NCI-H1694 (cell line): ENCODE measurements at regions not wholly inside any gene's neighbourhood (a gene's known extent, or its start where the extent isn't known, plus 50 kb on each side); places are given as distances from the start of the nearest gene placed in this dataset.
"Not testable (repeated sequence)": the region's sequence is repeated elsewhere in the genome, so short reads cannot be mapped to it uniquely, and the experiment has no call there.

Experiments used
- DNase-seq: peaks from one replicate; lab custom pipeline; 2025; lab: John Stamatoyannopoulos, UW

DNA sequence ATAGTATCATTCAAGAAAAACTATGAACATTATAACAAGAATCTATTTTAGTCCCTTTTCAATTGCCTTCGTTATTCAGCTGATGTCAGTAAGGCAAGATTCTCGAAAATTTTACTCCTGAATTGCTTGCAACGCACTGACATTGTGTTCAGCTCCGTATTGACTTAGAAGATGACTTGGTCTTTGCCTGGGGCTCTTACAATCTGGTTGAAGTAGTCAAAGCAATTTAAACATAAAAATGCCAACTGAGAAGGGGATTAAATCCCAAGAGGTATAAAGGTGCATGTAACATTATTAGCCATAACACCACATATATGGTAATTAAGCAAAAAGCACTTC, 507.1 kb downstream of the CENPC start:
- DNase-seq: no peak

DNA sequence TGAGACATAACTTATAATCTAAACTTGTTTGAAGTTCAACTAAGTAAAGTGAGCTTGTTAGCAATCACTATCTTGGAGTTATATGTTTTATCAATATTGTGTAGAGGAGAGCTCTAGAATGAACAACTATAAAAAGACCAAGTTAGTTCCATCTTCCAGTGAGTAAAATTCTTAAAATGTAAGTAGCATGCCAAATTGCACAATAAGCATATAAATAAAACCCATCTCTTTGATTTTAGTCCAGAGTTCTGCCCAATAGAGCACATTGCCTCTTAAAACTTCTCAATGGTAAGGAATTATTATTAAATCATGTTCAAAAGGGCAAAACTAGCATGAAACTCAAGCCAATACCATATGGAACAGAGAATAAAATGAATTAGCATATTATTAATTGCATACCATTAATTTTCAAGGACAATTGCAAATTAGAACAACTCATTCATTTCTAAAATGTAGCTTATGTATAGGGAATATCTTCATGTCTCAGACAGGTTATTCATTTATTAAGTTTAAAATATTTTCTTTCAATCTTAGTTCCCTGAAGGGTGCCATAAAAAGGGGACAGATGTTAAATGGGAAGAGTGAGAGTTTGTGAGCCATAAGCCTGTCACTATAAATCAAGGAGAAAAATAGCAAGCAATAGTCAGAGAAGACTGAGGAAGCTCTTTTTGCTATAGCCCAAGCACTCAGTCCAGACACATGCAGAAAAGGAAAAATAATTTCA, 507.6 kb downstream of the CENPC start:
- DNase-seq: no peak

DNA sequence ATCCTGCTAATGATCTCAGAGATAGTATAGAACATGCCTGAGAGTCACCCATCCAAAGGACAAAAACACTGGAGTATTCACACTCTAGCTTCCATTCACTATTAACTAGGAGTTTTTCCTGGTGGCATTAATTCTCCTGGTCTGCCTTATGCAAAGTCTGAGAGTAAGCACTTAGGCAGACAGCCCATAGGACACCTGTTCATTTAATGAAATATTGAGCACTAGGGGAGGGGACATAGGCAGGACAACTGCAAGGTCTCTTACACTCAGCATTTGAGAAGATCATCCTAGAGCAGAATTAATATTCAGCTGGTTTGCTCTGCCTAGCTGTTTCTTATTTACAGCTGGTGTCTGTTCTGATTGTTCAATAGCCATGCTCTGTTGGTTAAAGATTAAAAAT, 508.5 kb downstream of the CENPC start:
- DNase-seq: no peak

DNA sequence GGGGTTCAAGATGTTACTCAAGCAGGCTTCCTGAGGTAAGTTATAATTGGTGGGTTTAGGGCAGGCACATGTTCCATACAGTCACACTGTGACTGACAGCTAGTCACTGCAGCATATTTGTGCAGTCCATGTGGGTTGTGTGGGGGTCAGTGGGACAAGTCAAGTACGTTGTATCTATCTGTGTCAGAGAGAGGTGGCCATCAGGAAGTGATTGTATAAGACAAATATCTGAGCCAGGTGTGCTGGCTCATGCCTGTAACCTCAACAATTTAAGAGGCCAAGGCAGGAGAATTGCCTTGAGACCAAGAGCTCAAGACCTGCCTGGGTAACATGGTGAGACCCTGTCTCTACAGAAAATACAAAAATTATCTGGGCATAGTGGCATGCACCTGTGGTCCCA, 509.3 kb downstream of the CENPC start:
- DNase-seq: no peak

DNA sequence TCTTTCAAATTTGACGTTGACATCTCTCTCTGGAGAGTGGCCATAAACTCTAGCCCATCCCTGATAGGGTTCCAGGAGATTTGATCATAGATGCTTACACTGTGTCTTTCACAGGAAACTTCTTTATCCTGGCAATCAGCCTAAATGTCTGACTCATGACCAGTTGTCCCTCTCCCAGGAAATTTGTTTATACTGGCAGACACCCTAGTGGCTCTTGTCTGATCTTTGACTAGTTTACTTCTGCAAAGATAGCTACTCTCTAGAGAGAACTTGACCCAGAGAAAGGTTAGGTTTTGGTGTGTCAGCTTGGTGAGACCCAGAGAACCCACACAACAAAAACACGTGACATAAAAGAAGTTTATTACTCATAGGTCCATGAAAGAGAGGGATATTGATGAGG, 509.8 kb downstream of the CENPC start:
- no peak for DNase-seq

DNA sequence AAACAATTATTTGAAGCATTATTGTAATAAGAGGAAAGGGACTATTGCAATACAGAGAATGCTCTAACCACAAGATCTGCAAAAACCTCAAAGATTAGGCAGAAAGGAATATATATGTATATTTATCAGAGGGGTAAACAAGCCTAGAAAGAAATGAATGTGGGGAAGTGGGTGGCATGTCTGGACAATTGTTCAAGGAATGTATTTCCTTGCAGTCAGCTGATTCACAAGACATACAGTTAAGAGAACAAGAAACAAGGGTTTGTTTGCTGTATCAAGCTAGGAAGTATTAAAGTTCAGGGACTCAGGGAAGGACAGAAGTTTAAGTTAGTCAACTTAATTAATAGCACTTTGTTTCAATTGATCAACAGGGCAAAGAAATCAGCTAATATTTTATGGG, 514.7 kb downstream of the CENPC start:
- no peak for DNase-seq

DNA sequence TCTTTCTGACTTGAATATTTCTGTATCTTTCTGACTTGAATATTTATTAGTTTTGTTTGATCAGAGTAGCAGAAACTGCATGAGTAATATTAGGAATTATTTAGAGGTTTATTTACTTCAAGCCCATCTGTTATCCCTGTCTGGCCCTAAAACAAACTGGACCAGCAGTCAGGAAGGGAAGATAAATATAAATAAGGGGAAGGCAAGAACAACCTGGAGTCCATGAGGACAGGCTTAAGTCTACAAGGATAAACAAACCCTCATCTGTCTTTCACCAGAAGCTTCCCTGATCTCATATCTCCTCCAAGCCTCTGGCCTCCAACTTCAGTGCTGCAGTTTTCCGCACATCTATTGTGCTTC, 524.9 kb downstream of the CENPC start:
- no peak for DNase-seq

DNA sequence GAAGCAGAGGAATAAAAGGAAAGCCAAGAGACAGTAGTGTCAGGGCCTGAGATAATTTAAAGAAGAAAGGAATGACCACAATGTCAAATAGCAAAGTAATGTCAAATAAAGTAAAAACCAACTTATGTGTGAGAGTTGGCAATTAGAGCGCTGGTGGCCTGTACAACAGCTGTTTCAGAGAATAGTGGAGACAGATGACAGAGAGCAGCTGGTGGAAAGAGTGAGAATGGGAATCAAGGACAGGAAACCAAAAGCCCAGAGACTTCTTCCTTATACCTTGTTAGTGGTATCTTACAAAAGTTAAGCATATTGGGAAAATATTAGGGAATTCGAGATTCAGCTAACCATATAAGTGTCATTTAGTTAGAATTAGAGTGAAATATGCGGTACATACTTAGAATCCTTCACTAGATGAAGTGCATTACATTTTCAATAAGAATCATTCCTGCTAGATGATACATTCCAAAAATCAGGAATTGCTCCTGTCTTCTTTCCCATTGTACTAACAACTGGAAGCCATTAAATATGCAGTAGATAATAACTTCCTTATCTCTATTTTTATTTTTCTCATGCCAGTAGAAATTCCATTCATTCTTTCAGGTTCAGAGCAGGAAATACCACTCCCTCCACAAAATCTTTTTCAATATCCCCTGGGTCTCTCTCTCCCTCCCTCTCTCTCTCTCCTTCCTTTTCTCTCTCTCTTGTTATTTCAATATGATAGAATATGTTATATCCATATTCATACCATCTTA, 525.4 kb downstream of the CENPC start:
- no peak for DNase-seq

DNA sequence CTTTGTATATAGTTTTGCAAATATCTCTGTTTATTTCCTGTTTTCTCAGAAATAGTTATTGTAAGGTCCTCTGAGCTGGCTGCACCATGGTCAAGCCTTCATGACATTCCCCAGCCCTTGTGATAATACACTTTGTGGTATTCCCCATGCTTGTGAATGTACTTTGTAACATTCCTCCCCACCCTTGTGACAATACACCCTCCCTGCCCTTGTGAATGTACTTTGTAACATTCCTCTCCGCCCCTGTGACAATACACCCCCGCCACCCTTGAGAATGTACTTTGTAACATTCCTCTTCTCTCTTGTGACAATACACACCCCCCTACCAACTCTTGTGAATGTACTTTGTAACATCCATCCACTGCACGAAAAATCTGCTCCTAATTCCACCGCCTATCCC, 530.7 kb downstream of the CENPC start:
- DNase-seq: no peak

DNA sequence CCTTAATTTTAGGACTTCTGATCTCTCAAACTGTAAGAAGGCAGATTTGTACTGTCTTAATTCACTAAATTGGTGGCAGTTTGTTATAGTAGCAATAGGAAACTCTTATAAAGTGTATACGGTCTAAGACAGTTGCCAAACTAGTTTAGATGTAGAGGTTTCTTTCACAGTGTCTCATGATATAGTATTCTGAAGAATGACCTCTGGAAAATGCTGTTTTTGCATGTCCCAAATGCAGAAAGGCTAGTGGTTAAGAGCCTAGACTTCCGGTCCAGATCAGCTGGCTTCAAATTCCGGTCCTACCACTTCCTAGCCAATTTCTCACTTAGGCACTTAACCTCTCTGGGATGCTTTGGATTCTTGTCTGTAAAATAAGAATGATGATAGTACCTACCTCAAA, 538.5 kb downstream of the CENPC start:
- no peak for DNase-seq

DNA sequence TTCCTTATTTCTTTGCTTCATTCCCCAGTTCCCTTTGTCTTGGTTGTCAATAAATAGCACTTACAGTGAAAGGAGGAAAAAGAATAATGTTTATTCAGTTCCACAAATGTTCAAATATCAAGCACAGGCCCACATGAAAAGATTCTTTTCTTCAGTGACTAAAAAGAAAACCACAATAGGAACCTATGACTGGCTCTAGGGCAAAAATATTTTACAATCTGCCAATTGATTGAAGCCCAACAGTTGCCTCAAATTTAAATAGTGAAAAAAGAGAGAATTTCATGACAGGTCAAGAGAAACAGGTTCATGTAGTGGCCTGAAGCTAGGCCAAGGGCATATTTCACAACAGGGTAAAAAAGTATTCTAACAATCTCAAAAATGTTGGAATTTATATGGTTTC, 553.8 kb downstream of the CENPC start:
- DNase-seq: no peak

DNA sequence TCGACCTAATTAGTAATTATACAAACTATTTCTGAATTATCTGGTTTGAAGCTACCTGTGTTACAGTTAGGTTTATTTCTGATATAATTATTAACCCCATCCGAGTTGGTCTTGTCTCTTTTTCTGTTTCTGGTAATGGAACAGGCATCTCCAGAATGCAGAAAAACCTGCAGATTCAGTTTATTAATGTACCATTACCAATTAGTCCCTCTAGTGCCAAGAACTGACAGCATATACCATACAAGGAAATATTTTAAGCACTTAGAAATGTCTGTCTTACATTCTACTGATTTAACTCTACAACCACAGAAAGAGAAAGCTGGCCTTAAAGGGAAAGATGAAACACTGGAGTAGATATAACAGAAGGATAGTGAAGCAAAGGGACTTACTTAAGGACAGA, 570.6 kb downstream of the CENPC start:
- DNase-seq: no peak

DNA sequence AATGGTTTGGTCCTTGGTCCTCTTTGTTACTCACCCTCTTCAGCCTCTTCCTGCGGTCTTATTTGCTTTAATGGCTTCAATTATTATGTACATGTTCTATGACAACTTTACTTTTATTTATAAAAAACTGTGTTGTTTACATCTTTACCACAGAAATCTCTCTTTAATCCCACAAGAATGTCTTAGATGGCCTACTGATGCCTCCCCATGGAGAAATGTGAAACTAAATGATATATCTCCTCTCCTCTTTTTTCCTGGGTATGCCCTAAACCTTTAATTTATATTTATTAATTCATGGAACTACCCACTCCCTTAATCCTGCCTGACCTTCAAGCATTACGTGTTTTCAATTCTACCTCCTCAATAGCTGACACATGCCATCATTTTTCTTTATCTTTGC, 573.2 kb downstream of the CENPC start:
- DNase-seq: no peak

DNA sequence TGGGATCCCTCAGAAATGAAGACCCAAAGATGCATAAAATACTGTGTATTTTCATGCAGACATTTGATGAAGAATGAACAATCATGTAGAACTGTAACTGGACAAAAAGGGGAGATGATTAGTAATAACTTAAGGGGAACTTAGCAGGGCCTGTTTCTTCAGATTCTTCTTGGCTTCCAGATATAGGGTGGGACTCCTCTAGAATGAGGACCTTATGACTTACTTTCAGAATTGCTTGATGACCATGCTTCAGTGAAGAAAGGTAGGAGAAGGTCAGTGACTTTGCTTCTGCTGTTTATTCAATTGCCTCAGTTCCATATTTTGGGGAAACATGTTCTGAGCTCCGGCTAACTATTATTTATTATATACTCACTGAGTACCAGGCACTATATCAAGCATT, 580.8 kb downstream of the CENPC start:
- DNase-seq: no peak

DNA sequence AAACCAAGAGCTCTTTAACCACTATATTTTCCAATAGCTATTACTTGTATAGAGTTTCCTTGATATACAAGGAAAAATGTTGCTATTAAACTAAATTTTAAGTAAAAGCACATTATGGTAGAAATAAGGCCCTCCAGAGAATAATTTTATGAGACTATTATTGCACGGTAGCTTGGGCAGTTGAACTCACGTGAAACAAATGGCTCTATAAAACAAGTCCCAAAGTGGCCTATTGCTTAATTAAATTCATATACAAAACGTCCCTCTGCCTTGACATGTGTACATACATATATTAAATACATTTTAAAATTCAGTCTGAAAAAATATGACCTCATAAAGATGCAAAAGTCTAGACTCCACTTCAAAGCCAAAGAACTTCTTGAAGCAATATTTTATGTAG, 582.2 kb downstream of the CENPC start:
- no peak for DNase-seq

DNA sequence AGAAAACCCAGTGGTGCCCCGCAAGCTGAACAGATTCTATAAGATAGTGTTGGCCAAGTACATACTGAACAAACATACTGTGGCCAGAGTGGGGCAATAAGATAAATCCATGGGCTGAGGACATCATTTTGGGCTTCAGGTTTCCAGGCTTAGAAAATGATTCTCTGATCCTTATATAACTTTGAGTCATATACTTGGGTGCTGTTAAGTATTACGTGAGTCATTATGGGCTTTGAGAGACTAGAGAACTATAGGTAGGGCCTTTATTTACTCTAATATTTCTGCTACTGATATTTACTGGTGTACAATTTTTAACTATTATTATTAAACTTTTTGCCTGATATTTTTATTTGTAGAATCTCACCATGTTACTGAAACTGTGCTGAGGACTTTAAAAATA, 586.1 kb downstream of the CENPC start:
- DNase-seq: no peak

DNA sequence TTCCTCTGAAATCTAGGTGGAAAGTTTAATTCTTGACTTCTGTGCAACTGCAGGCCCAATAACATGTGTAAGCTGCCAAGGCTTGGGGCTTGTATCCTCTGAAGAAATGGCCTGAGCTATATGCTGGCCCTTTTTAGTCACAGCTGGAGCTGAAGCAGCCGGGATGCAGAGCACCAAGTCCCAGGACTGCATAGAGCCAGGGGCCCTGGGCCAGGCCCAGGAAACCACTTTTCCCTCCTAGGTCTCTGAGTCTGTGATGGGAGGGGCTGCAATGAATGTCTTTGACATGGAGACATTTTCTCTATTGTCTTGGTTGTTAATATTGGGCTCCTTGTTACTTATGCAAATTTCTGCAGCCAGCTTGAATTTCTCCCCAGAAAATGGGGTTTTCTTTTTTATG, 588.5 kb downstream of the CENPC start:
- DNase-seq: no peak

DNA sequence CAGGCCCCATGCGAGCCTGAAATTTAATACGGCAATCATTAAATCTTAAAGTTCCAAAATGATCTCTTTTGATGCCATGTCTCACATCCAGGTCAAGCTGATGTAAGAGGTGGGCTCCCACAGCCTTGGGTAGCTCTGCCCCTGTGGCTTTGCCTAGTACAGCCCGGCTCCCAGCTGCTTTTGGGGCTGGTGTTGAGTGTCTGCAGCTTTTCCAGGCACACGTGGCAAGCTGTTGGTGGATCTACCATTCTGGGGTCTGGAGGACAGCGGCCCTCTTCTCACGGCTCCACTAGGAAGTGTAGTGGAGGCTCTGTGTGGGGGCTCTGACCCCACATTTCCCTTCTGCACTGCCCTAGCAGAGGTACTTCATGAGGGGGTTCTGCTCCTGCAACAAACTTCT, 588.9 kb downstream of the CENPC start:
- no peak for DNase-seq

DNA sequence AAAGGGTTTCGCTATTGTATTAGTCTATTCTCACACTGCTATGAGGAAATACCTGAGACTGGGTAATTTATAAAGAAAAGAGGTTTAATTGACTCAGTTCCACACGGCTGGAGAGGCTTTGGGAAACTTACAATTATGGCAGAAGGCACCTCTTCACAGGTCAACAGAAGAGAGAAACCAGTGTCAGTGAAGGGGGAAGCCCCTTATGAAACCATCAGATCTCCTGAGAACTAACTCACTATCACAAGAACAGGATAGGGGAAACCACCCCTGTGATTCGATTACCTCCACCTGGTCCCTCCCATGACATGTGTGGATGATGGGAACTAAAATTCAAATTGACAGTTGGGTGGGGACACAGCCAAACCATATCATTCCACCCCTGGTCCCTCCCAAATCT, 589.5 kb downstream of the CENPC start:
- no peak for DNase-seq

DNA sequence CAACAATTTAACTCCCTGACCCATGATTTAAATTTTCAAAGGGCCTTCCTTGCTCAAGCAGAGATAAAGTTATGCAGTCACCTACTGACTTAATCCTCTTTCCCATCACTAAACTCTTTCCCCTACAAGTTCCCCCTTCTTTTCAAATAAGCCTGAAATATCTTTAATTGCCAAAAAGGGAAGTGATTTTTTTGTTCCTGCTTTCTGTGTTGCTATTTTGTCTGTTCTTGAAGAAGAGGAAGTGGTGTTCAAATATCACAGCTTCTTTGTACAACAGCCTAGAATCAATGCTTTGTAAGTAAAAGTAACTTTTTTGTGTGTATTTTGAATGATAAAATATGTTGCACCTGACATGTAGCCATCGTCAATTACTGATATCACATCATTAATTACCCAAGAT, 595.9 kb downstream of the CENPC start:
- no peak for DNase-seq

DNA sequence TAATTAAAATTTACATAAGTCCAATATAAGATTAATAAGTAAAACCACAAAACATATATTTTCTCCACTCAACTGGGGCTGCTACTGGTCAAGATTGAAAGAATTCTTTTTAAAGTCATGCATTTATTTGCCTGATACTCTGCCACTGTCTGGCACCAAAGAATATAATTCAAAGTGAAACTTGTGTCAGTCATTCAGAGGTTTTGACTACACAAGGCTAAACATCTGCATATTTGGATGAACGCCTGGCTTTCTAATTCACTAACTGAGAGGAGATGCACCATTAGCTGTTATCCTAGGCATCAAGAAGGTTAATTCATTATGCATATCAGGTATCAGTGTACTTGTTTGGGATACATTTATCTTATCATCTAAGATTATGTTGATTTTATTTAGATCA, 598.5 kb downstream of the CENPC start:
- peak; percentile 73 for DNase-seq

DNA sequence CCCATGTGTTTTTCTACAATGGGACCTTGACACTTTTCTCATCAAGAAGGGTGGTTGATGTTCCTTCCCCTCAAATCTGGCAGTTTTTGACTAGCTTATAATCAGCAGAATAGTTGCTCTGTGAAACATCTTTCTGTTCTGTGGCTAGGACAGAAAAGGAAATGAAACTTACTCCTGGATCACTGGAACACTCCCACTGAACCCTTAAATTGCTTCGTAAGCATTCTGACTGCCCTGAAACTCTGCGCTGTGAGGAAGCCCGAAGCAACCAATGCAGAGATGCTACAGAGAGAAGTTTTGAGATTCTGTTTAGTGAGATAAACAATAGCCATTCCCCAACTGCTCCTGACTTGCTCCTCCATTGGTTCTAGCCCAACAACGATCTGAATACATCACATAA, 602.2 kb downstream of the CENPC start:
- DNase-seq: no peak

DNA sequence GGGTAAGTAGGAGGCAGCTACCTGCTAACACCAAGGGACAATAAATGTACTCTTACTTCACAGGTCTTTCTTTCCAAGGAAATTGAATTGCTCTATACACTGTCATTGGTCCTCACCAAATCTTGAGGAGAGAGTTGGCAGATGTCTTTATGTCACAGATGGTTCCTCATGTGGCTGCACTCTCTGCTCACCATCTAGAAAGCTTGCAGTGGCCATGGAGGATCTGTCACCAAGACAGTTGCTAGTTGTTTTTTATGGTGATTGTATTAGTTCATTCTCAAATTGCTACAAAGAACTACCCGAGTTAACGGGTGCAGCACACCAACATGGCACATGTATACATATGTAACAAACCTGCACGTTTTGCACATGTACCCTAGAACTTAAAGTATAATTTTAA, 613.3 kb downstream of the CENPC start:
- not testable (repeated sequence) for DNase-seq

DNA sequence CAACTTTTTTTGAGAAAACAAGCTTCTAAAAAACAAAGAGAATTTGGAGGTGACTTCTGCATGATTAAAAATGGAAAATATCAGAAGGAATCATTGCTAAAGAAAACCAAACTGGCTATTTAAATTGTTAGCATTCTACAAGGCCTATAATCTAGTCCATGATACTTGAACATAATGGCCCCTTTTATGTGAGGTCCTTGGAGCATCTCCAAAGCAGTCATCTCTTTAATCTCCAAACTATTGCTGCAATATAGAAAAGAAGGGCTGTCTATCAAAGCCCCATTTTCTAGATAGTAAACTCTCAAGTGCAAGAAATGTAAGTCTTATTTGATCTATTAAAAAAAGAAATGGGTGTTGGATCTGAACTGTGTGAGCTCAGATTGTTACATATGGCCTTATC, 615.1 kb downstream of the CENPC start:
- DNase-seq: no peak
